ENCODE measurements at regions not wholly inside any gene's neighbourhood (a gene's known extent, or its start where the extent isn't known, plus 50 kb on each side); places are given as distances from the start of the nearest gene placed in this dataset.

DNA sequence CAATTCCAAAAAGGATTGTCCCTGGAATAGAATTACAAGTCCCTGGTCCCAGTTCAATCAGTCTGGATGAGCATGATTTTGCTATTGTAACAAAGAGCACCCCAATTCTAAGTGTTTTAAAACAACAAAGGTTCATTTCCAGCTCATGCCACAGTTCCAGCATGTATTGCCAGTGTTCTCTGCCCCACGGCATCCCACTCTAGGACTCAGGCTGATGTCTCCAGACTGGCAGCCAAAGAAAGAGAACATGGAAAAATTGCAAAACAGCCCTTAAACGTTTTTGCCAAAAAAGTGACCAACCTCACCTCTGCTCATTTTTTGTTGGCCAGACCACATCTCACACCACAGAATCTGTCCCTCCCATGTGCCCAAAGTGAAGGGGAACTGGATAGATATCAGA lies 116.0 kb upstream of the PLXNC1 start:
- TF ChIP-seq CTCF (conservative IDR thresholded peaks at IDR 0.05), result no peak
- Histone ChIP-seq H2BK15ac (ENCODE audit: low read depth, low read length) (no peak overlapping the region), H4K5ac (ENCODE audit: insufficient read length, low read depth, low read length) (no peak overlapping the region), H2BK120ac (ENCODE audit: low read depth, low read length, poor library complexity, severe bottlenecking) (no peak overlapping the region), H3K14ac (ENCODE audit: insufficient read depth, low read length) (no peak overlapping the region), H3K23ac (ENCODE audit: insufficient read length, low read depth, low read length) (no peak overlapping the region), H3K23me2 (ENCODE audit: insufficient read length, low read depth, low read length, poor library complexity, severe bottlenecking) (no peaks in the 10 kb centered on the region), H3K4me1 (ENCODE audit: insufficient read depth, low read length) (no peaks in the 10 kb centered on the region), H2BK12ac (ENCODE audit: insufficient read length, low read depth, low read length) (no peak overlapping the region), H3T11ph (ENCODE audit: low read length) (no peak overlapping the region), H3K27ac (ENCODE audit: insufficient read length, low read depth, low read length) (no peak overlapping the region), H2AFZ (ENCODE audit: low read length) (no peak overlapping the region), H2AK5ac (ENCODE audit: insufficient read length, low read length) (no peak overlapping the region), H3K79me2 (ENCODE audit: insufficient read depth, low read length) (no peaks in the 10 kb centered on the region), H4K8ac (replicated peaks; ENCODE audit: insufficient read length, low read depth, low read length) (no peak overlapping the region), H3K9ac (ENCODE audit: extremely low read depth, insufficient read length, low read length) (no peak overlapping the region), H2BK20ac (ENCODE audit: low read depth, low read length, poor library complexity, severe bottlenecking) (no peak overlapping the region), H3K9me3 (ENCODE audit: control insufficient read depth, low read depth, low read length) (no peaks in the 10 kb centered on the region), H3K18ac (ENCODE audit: insufficient read length, low read depth, low read length) (no peak overlapping the region), H3K4me2 (ENCODE audit: insufficient read depth, insufficient read length, low read length) (no peak overlapping the region), H2BK5ac (ENCODE audit: insufficient read length, low read length) (no peak overlapping the region), H4K91ac (ENCODE audit: insufficient read length, low read depth, low read length) (no peak overlapping the region), H3K56ac (ENCODE audit: insufficient read length, low read depth, low read length) (no peak overlapping the region), H4K20me1 (ENCODE audit: control insufficient read depth, insufficient read depth, insufficient read length) (no peaks in the 10 kb centered on the region), H3K27me3 (ENCODE audit: insufficient read depth, low read length) (no peaks in the 10 kb centered on the region), H3K79me1 (ENCODE audit: insufficient read depth, low read depth, low read length, poor library complexity, severe bottlenecking) (no peaks in the 10 kb centered on the region), H3K4ac (ENCODE audit: low read depth, low read length) (no peak overlapping the region)
- no peak overlapping the region for H3K4me3 Mint-ChIP-seq
- H3K36me3 Mint-ChIP-seq (ENCODE audit: insufficient read depth in 1 of 3, low read depth in 3 of 3), result peaks cover 1 to 9% (median 3%) of the 10 kb centered on the region in 3 experiments; a peak in 4 of 7 replicates
- H3K4me1 Mint-ChIP-seq, result peaks cover 4 to 5% of the 10 kb centered on the region in 2 experiments; a peak in 2 of 4 replicates
- peaks cover 15 to 20% of the 10 kb centered on the region in 2 experiments; a peak in 4 of 5 replicates for H3K9me3 Mint-ChIP-seq
- no peak for DNase-seq
- no CpG with 5 or more reads among the region's 2 CpGs for WGBS (ENCODE audit: extremely low coverage, insufficient read length, low lambda C conversion rate)
- peaks cover 1% of the 10 kb centered on the region for H3K27me3 Mint-ChIP-seq (ENCODE audit: low read depth)
- no peak overlapping the region for H3K27ac Mint-ChIP-seq

Measured in H9 (cell line).